ENCODE measurements at regions not wholly inside any gene's neighbourhood (a gene's known extent, or its start where the extent isn't known, plus 50 kb on each side); places are given as distances from the start of the nearest gene placed in this dataset.

DNA sequence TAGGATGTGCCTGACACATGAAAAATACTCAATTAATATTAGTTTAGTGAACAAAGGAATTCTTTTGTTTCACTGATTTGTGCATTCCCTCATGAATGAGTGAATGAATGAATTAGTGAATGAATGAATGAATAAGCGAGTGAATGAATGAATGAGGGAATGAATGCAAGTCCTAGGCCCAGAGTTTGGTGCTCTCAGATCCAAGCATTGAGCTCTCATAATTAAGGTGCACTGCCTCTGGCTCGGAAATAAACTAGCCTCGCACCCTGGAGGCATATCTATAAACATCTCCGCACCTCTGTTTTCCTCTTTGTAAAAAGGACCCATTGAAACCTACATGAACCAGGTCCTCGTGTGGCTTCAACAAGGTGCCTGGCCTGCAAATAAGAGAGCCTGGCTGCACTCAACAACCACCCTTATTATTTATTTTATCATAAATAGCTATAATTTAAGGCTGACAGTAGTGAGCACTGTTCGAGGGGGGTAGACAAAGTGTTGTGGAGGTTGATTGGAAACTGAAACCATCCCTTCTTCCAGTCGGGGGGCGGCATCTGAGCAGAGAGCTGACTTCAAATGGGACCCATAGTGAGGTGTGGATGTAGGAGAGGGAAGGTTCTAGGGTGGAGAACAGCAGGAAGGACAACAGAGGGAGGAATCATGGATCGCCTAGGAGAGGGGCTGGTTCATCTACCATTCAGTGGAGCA is 316.8 kb downstream of the BCL11B start:
- Histone ChIP-seq H3K27ac (ENCODE audit: insufficient read depth, low read length) (no peak overlapping the region), H3K27me3 (ENCODE audit: control insufficient read depth, insufficient read depth, low read length) (no peaks in the 10 kb centered on the region), H2AK5ac (ENCODE audit: low read depth, low read length) (no peak overlapping the region), H3K23ac (ENCODE audit: low read depth, low read length) (no peak overlapping the region), H2BK15ac (ENCODE audit: low read depth, low read length) (no peak overlapping the region), H3K4me2 (ENCODE audit: low read depth, low read length) (no peak overlapping the region), H3K9me3 (ENCODE audit: control insufficient read depth, insufficient read depth, low read length) (peaks cover 47% of the 10 kb centered on the region), H2BK5ac (ENCODE audit: low read depth, low read length, poor library complexity, severe bottlenecking) (no peak overlapping the region), H4K8ac (ENCODE audit: low read depth in 2 of 2, low read length in 2 of 2) (no peak overlapping the region), H3K9me1 (ENCODE audit: insufficient read depth, low read length) (no peaks in the 10 kb centered on the region), H3K18ac (ENCODE audit: low read depth, low read length) (no peak overlapping the region), H4K91ac (ENCODE audit: insufficient read depth, low read depth, low read length) (no peak overlapping the region), H2BK20ac (ENCODE audit: low read depth, low read length) (no peak overlapping the region), H2AFZ (replicated peaks; ENCODE audit: low read length, poor library complexity) (no peak overlapping the region), H3K14ac (replicated peaks; ENCODE audit: low read depth, low read length) (no peak overlapping the region), H3K56ac (ENCODE audit: extremely low read depth, insufficient read depth, low read length) (no peak overlapping the region), H3K36me3 (ENCODE audit: control insufficient read depth, insufficient read depth, low read length) (no peaks in the 10 kb centered on the region), H2BK120ac (ENCODE audit: low read depth, low read length) (no peak overlapping the region), H3K4me1 (ENCODE audit: control insufficient read depth, insufficient read depth, low read length) (no peaks in the 10 kb centered on the region), H4K20me1 (ENCODE audit: insufficient read depth, low read length) (no peaks in the 10 kb centered on the region), H2AK9ac (replicated peaks; ENCODE audit: low read depth, low read length, poor library complexity) (no peak overlapping the region), H3K9ac (ENCODE audit: low read depth, low read length) (no peak overlapping the region), H3K4ac (ENCODE audit: low read depth, low read length) (no peak overlapping the region), H3K4me3 (ENCODE audit: insufficient read depth, low read depth, low read length) (no peak overlapping the region), H3K79me1 (ENCODE audit: low read depth in 1 of 2, low read length in 2 of 2) (no peaks in the 10 kb centered on the region), H4K5ac (ENCODE audit: low read depth, low read length) (no peak overlapping the region)
- intact Hi-C loops (cut with micrococcal nuclease) (no loop called here), in situ Hi-C loops (cut with MboI; ENCODE audit: low sequenced_read_pairs) (no loop called here), dilution Hi-C loops (cut with HindIII; ENCODE audit: low sequenced_read_pairs, unreplicated experiment) (no loop called here)
- no peak for ATAC-seq (ENCODE audit: low read depth)
- TF ChIP-seq FOS (IDR thresholded peaks at IDR 0.05; ENCODE audit: low read depth, low read length) (no peak), MXI1 (IDR thresholded peaks at IDR 0.05; ENCODE audit: borderline replicate concordance, low read depth, low read length) (no peak), MAZ (IDR thresholded peaks at IDR 0.05; ENCODE audit: borderline replicate concordance, low read depth, low read length) (no peak), BHLHE40 (IDR thresholded peaks at IDR 0.05; ENCODE audit: low read depth, low read length) (no peak), CEBPB (IDR thresholded peaks at IDR 0.05; ENCODE audit: low read depth, low read length) (no peak), NFE2L2 (IDR thresholded peaks at IDR 0.05; ENCODE audit: low read depth, low read length) (no peak), SMC3 (IDR thresholded peaks at IDR 0.05; ENCODE audit: low read depth, low read length) (no peak), RAD21 (IDR thresholded peaks at IDR 0.05; ENCODE audit: low read length) (no peak), RCOR1 (IDR thresholded peaks at IDR 0.05; ENCODE audit: insufficient replicate concordance, low read length) (no peak), RFX5 (IDR thresholded peaks at IDR 0.05; ENCODE audit: low read depth, low read length) (no peak), POLR2A (IDR thresholded peaks at IDR 0.05; ENCODE audit: low read depth, low read length) (no peak), MAFK (IDR thresholded peaks at IDR 0.05; ENCODE audit: low read depth, low read length) (no peak), CHD1 (IDR thresholded peaks at IDR 0.05; ENCODE audit: low read depth, low read length) (no peak)
- TF ChIP-seq, protein P1, sequence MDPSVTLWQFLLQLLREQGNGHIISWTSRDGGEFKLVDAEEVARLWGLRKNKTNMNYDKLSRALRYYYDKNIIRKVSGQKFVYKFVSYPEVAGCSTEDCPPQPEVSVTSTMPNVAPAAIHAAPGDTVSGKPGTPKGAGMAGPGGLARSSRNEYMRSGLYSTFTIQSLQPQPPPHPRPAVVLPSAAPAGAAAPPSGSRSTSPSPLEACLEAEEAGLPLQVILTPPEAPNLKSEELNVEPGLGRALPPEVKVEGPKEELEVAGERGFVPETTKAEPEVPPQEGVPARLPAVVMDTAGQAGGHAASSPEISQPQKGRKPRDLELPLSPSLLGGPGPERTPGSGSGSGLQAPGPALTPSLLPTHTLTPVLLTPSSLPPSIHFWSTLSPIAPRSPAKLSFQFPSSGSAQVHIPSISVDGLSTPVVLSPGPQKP (IDR thresholded peaks at IDR 0.05; ENCODE audit: borderline replicate concordance, low read depth, low read length): no peak
- TF ChIP-seq, protein P2, sequence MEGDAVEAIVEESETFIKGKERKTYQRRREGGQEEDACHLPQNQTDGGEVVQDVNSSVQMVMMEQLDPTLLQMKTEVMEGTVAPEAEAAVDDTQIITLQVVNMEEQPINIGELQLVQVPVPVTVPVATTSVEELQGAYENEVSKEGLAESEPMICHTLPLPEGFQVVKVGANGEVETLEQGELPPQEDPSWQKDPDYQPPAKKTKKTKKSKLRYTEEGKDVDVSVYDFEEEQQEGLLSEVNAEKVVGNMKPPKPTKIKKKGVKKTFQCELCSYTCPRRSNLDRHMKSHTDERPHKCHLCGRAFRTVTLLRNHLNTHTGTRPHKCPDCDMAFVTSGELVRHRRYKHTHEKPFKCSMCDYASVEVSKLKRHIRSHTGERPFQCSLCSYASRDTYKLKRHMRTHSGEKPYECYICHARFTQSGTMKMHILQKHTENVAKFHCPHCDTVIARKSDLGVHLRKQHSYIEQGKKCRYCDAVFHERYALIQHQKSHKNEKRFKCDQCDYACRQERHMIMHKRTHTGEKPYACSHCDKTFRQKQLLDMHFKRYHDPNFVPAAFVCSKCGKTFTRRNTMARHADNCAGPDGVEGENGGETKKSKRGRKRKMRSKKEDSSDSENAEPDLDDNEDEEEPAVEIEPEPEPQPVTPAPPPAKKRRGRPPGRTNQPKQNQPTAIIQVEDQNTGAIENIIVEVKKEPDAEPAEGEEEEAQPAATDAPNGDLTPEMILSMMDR (conservative IDR thresholded peaks at IDR 0.05; ENCODE audit: low read depth, low read length): no peak
- TF ChIP-seq, protein P3, sequence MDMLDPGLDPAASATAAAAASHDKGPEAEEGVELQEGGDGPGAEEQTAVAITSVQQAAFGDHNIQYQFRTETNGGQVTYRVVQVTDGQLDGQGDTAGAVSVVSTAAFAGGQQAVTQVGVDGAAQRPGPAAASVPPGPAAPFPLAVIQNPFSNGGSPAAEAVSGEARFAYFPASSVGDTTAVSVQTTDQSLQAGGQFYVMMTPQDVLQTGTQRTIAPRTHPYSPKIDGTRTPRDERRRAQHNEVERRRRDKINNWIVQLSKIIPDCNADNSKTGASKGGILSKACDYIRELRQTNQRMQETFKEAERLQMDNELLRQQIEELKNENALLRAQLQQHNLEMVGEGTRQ (IDR thresholded peaks at IDR 0.05; ENCODE audit: low read depth, low read length): no peak
- ChIA-PET CTCF (no interaction called here), POLR2A (ENCODE audit: unreplicated experiment) (no interaction called here)
- DNase-seq: no peak
- no TSS peak for BruUV-seq (replicated peaks)
- WGBS, 2 experiments (ENCODE audit: extremely low coverage in 2 of 2, insufficient read length in 1 of 2): 14% methylated on average over 1 of the region's 9 CpGs; no CpG with 5 or more reads in 1 of the 2 experiments

Measured in IMR-90 (cell line).